Uterus (tissue), 3 donors: ENCODE measurements at regions not wholly inside any gene's neighbourhood (a gene's known extent, or its start where the extent isn't known, plus 50 kb on each side); places are given as distances from the start of the nearest gene placed in this dataset.

Experiments
- DNase-seq, 2 donors: peaks; one replicate each; pipeline ENCODE4 v3.0.0-alpha.2; 2019 to 2020
- H3K27ac ChIP-seq, 2 donors: fragments of 200-600 bp; sonication (generic); 1 replicate in 1 of 2; 2 replicates in 1 of 2; pipeline ENCODE4 v1.5.1; 2016 to 2018
- H3K27me3 ChIP-seq, 2 donors: fragments of 200-600 bp; sonication (generic); one replicate each; pipeline ENCODE4 v1.5.1; 2018 to 2019; ENCODE audit warnings: control low read depth in 1 of 2
- H3K36me3 ChIP-seq, 2 donors: fragments of 200-600 bp; sonication (generic); one replicate each; pipeline ENCODE4 v1.5.1; 2019; ENCODE audit warnings: control low read depth in 1 of 2
- H3K4me1 ChIP-seq, 2 donors: fragments of 200-600 bp; sonication (generic); one replicate each; pipeline ENCODE4 v1.5.1; 2018 to 2019; ENCODE audit warnings: control low read depth in 1 of 2
- H3K4me3 ChIP-seq, 2 donors: fragments of 200-600 bp; sonication (generic); 1 replicate in 1 of 2; 2 replicates in 1 of 2; pipeline ENCODE4 v1.5.1; 2018 to 2019; ENCODE audit warnings: mild to moderate bottlenecking in 1 of 2
- H3K9me3 ChIP-seq, 2 donors: fragments of 200-600 bp; sonication (generic); one replicate each; pipeline ENCODE4 v1.5.1; 2019; ENCODE audit warnings: control low read depth in 1 of 2
- CTCF ChIP-seq, 4 experiments: fragments of 200-600 bp in 2 of 4; fragments of 450-650 bp in 2 of 4; sonication (generic) in 2 of 4; IDR thresholded peaks; one replicate each; pipeline ENCODE4 v1.5.1; 2016 to 2019; ENCODE audit warnings: antibody characterized with exemption in 4 of 4, mild to moderate bottlenecking in 2 of 4, moderate library complexity in 1 of 4
- POLR2A ChIP-seq, 2 donors: fragments of 450-650 bp; IDR thresholded peaks; one replicate each; pipeline ENCODE4 v1.6.1; 2016; ENCODE audit warnings: antibody characterized with exemption in 2 of 2, mild to moderate bottlenecking in 1 of 2, moderate library complexity in 1 of 2
- intact Hi-C: fragments of 100-400 bp; cut with DNase I; formaldehyde crosslinking; loops from one replicate; pipeline ENCODE4 v1.15.1; 2023; ENCODE audit warnings: low total_unique reads
- donor health status: DM: yes; HTN: yes; CAD: no.

DNA sequence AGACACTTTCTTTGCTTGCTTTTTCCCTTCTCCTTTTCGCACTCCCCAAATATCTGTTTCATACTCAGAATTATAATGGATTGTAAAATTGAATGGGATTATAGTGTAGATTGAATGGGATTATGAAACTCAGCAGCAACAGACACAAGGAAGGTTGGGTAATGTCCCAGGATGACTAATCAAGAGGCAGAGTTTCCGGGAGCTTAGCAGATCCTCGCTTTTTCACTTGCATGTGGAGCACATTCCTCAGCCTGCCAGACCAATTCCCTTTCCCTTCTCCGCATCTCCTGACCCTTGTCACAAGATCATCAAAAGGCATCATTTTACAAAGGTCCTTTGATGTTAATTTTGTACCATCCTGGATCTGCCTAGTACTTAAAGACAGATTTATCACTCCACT lies 55.1 kb upstream of the SLC1A1 start:
- Histone ChIP-seq H3K9me3 (no peaks in the 10 kb centered on the region), H3K4me3 (no peak overlapping the region), H3K36me3 (no peaks in the 10 kb centered on the region), H3K27ac (no peak overlapping the region), H3K4me1 (no peaks in the 10 kb centered on the region), H3K27me3 (no peaks in the 10 kb centered on the region)
- no peak for DNase-seq
- TF ChIP-seq POLR2A (IDR thresholded peaks at IDR 0.05) (no peak), CTCF (IDR thresholded peaks at IDR 0.05) (no peak)
- intact Hi-C loops, result no loop called here

GRCh38 chr9:4433379-4433778 lies 56.9 kb upstream of the SLC1A1 start:
- Histone ChIP-seq H3K9me3 (no peaks in the 10 kb centered on the region), H3K4me3 (no peak overlapping the region), H3K27ac (no peak overlapping the region), H3K27me3 (no peaks in the 10 kb centered on the region), H3K36me3 (no peaks in the 10 kb centered on the region), H3K4me1 (no peaks in the 10 kb centered on the region)
- no peak for DNase-seq
- TF ChIP-seq CTCF (IDR thresholded peaks at IDR 0.05) (no peak), POLR2A (IDR thresholded peaks at IDR 0.05) (no peak)
- intact Hi-C loops, result no loop called here

DNA sequence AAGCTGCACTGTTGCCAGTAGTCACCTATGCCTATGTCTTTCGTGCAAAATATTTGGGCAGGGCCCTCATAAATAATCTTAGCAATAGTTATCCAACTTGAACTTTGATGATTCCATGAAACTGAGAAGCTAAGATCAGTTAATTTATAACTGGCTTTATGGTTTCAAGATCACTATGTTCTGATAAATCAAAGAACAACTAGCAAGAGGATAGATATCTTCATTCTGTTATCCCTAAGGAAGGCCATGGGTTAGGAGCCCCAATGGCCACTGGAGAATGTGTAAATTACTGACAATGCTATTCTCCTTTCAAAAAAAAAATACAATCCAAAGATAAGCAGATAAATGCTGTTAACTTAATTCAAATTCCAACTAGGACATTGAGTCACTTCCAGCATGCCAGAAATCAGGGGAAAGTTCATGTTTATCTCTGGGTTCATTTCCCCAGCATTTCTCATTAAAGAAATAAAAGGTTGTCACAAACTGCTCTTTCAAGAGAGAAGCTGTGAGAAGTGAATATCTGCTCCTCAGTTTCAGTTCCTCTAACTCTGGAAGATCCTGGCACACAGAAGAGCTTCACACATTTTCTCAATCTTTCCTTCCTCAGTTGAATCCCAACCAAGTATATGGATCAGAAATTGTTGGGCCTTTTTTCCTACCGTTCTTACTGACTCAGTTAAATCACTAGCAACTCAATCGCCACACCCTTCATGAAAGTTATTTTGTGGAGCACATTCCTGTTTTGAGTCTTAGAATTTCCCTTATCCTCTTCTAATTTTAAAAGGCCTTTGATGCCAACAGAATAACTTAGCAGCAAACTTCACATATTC lies 59.6 kb upstream of the SLC1A1 start:
- intact Hi-C loops, result no loop called here

DNA sequence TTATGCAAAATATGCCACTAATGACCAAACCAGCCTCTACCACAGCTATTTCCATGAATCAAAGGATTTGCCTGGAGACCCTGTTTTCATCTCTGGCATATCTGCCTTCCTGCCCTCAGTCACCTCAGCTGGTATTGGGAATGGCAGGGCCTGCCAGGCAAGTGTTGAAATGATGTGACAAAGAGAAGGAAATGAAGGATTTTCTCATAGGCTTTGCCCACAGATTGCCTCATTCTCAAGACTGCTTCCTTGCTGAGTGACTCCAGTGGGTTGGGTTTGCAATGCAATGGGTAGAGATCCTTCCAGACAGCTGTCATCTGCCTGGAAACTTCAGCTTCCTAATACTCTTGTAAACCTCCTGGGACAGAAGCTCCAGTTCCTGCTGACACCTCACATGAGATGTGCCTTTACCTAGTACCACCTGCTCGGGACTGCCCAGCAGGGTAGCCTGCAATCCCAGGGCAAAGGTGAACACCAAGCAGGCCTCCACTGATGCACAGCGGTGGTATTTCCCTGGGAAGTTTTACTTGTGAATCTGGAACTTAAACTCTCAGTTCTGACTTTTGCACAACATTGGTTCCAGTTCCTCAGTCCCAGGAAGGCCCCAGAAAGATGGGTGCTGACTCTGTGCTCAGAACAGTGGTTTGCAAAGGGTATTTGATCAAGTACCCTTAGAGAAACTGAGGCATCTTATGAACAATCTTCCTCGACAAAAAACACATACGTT lies 64.8 kb upstream of the SLC1A1 start:
- H3K27me3 ChIP-seq, result no peaks in the 10 kb centered on the region
- DNase-seq, result no peak
- no peaks in the 10 kb centered on the region for H3K9me3 ChIP-seq
- no peak overlapping the region for H3K4me3 ChIP-seq
- H3K27ac ChIP-seq, result no peak overlapping the region
- TF ChIP-seq POLR2A (IDR thresholded peaks at IDR 0.05) (no peak), CTCF (IDR thresholded peaks at IDR 0.05) (no peak)
- no peaks in the 10 kb centered on the region for H3K4me1 ChIP-seq
- intact Hi-C loops, result no loop called here
- H3K36me3 ChIP-seq, result no peaks in the 10 kb centered on the region

More for the DNA sequence above, 59.6 kb upstream of the SLC1A1 start:
- no peak for DNase-seq
- Histone ChIP-seq H3K9me3 (no peaks in the 10 kb centered on the region), H3K36me3 (no peaks in the 10 kb centered on the region), H3K27me3 (no peaks in the 10 kb centered on the region), H3K4me1 (no peaks in the 10 kb centered on the region), H3K27ac (peak overlapping the region in 1 of 2 donors; percentile 0), H3K4me3 (no peak overlapping the region)
- TF ChIP-seq CTCF (IDR thresholded peaks at IDR 0.05) (no peak), POLR2A (IDR thresholded peaks at IDR 0.05) (no peak)

DNA sequence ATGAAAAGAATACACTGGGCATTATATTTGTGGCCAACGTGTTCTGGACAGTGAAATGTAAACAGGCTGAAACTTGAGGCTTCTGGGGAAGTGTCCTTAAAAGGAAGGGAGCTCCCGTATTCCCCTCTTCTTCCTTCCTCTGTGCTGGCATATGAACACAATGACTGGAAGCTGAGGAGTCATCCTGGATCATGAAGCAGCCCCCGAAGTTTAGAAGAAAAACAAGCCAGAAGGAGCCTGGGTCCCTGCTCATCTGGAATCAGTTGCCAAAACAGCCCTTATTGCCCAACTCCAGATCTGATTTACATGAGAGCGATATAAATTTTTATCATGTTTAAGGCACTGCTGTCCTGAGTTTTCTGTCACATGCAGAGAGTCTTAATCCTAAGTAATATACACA lies 65.4 kb upstream of the SLC1A1 start:
- TF ChIP-seq CTCF (IDR thresholded peaks at IDR 0.05) (no peak), POLR2A (IDR thresholded peaks at IDR 0.05) (no peak)
- no peak for DNase-seq
- no peaks in the 10 kb centered on the region for H3K9me3 ChIP-seq
- H3K27me3 ChIP-seq, result no peaks in the 10 kb centered on the region
- intact Hi-C loops, result no loop called here
- H3K4me3 ChIP-seq, result no peak overlapping the region
- H3K4me1 ChIP-seq, result no peaks in the 10 kb centered on the region
- H3K36me3 ChIP-seq, result no peaks in the 10 kb centered on the region
- no peak overlapping the region for H3K27ac ChIP-seq
